HepG2 (cell line): ENCODE measurements at regions not wholly inside any gene's neighbourhood (a gene's known extent, or its start where the extent isn't known, plus 50 kb on each side); places are given as distances from the start of the nearest gene placed in this dataset.

Experiments
- ATAC-seq: fragments of 200-7000 bp; cut with Tn5 transposase; 3 replicates; pipeline ENCODE4 v1.9.1; 2020; ENCODE audit warnings: mild to moderate bottlenecking, moderate library complexity
- BruUV-seq: library from RNA; stranded (reverse); fragments of 400-500 nt; replicated peaks from 2 replicates; lab custom pipeline; 2021; lab: Mats Ljungman, UMichigan
- CTCF ChIA-PET: fragments of 300-600 bp; formaldehyde crosslinking; extraction: SDS; loops from one replicate; lab custom pipeline; 2021; ENCODE audit warnings: low total read pairs, inconsistent platforms, low intra/inter-chr PET ratio; lab: Yijun Ruan, JAX
- POLR2A ChIA-PET: fragments of 350-600 bp; sonication (Branson Sonifier 250); formaldehyde crosslinking; loops from one replicate; lab custom pipeline; 2020; ENCODE audit warnings: antibody characterized with exemption, inconsistent platforms; lab: Yijun Ruan, JAX
- DNase-seq: peaks from one replicate; pipeline ENCODE4 v3.0.0-alpha.2; 2015; ENCODE audit warnings: low spot score
- FAIRE-seq: peaks from 3 replicates; lab custom pipeline; 2011; peaks lifted over from hg19 to GRCh38; lab: Jason Lieb, UNC
- H2AFZ ChIP-seq: one replicate; pipeline ENCODE4 v1.6.1; 2011; ENCODE audit warnings: low read length, inconsistent platforms
- H3K27ac ChIP-seq: fragments of 300-600 bp; 3 replicates; pipeline ENCODE4 v1.8.0; 2011; ENCODE audit warnings: mixed run types, mild to moderate bottlenecking, mixed read lengths, low read length, inconsistent platforms; ENCODE audit not compliant: insufficient read depth; ENCODE audit errors: extremely low read length
- H3K27me3 ChIP-seq, 2 experiments: fragments of 200-600 bp in 1 of 2; 2 replicates in 1 of 2; 3 replicates in 1 of 2; pipeline versions ENCODE4 v1.6.0 to v1.8.0; 2011; ENCODE audit warnings: low read length in 2 of 2, mild to moderate bottlenecking in 2 of 2, moderate library complexity in 2 of 2, inconsistent platforms in 1 of 2; ENCODE audit not compliant: insufficient read depth in 2 of 2, control insufficient read depth in 1 of 2
- H3K36me3 ChIP-seq, 2 experiments: fragments of 200-600 bp in 1 of 2; replicated peaks in 1 of 2; 2 replicates in 1 of 2; 3 replicates in 1 of 2; pipeline versions ENCODE4 v1.5.1 to v1.8.0; 2011; ENCODE audit warnings: low read length in 2 of 2, inconsistent platforms in 1 of 2; ENCODE audit not compliant: insufficient read depth in 2 of 2, control insufficient read depth in 1 of 2
- H3K4me1 ChIP-seq: 2 replicates; pipeline ENCODE4 v1.5.1; 2012; ENCODE audit warnings: low read length, inconsistent platforms; ENCODE audit not compliant: insufficient read depth
- H3K4me2 ChIP-seq: 2 replicates; pipeline ENCODE4 v1.6.0; 2011; ENCODE audit warnings: low read depth, low read length, inconsistent platforms
- H3K4me3 ChIP-seq, 3 experiments: fragments of 200-600 bp in 1 of 3; sonication (generic), shearing (Covaris generic) in 1 of 3; replicated peaks in 1 of 3; 2 replicates each; pipeline ENCODE4 v1.5.1; 2011 to 2016; ENCODE audit warnings: low read length in 3 of 3, inconsistent platforms in 2 of 3, low read depth in 2 of 3, mild to moderate bottlenecking in 2 of 3, control low read depth in 1 of 3, mixed read lengths in 1 of 3; ENCODE audit not compliant: insufficient read depth in 1 of 3
- H3K79me2 ChIP-seq: one replicate; pipeline ENCODE4 v1.6.1; 2011; ENCODE audit warnings: low read length, inconsistent platforms; ENCODE audit not compliant: insufficient read depth
- H3K9ac ChIP-seq: 2 replicates; pipeline ENCODE4 v1.6.0; 2011; ENCODE audit warnings: mild to moderate bottlenecking, low read depth, low read length, inconsistent platforms; ENCODE audit not compliant: insufficient read depth
- H3K9me3 ChIP-seq: 2 replicates; pipeline ENCODE4 v1.5.1; 2012; ENCODE audit warnings: mild to moderate bottlenecking, low read length
- H4K20me1 ChIP-seq: 2 replicates; pipeline ENCODE4 v1.6.0; 2011; ENCODE audit warnings: inconsistent platforms, mild to moderate bottlenecking, low read length, moderate library complexity; ENCODE audit not compliant: insufficient read depth
- ETV6 ChIP-seq: sonication (generic); formaldehyde crosslinking; conservative IDR thresholded peaks from 2 replicates; pipeline ENCODE4 v1.4.0; 2020; ENCODE audit warnings: missing genetic modification reagents
- GATAD1 ChIP-seq: IDR thresholded peaks from 2 replicates; pipeline ENCODE4 v1.6.1; 2016; ENCODE audit warnings: missing genetic modification reagents, missing compliant biosample characterization
- HMGXB3 ChIP-seq: sonication (generic); formaldehyde crosslinking; IDR thresholded peaks from 2 replicates; pipeline ENCODE4 v1.4.0; 2020; ENCODE audit warnings: missing genetic modification reagents, borderline replicate concordance
- MAF1 ChIP-seq: sonication (generic); formaldehyde crosslinking; IDR thresholded peaks from 2 replicates; pipeline ENCODE4 v1.5.0; 2020; ENCODE audit warnings: missing genetic modification reagents, borderline replicate concordance
- RCOR2 ChIP-seq: IDR thresholded peaks from 2 replicates; pipeline ENCODE4 v1.6.1; 2016; ENCODE audit warnings: missing biosample characterization, missing genetic modification reagents
- TRAFD1 ChIP-seq: sonication (generic); formaldehyde crosslinking; IDR thresholded peaks from 2 replicates; pipeline ENCODE4 v1.5.1; 2020; ENCODE audit warnings: missing genetic modification reagents, mild to moderate bottlenecking, borderline replicate concordance
- UBTF ChIP-seq: sonication (generic); formaldehyde crosslinking; IDR thresholded peaks from 2 replicates; pipeline ENCODE4 v1.4.0; 2020; ENCODE audit warnings: mild to moderate bottlenecking, missing genetic modification reagents
- ZNF275 ChIP-seq: sonication (generic); formaldehyde crosslinking; IDR thresholded peaks from 2 replicates; pipeline ENCODE4 v1.8.0; 2022; ENCODE audit warnings: missing genetic modification reagents, mild to moderate bottlenecking, inconsistent platforms, borderline replicate concordance
- ZNF629 ChIP-seq: sonication (generic); formaldehyde crosslinking; conservative IDR thresholded peaks from 2 replicates; pipeline ENCODE4 v1.5.0; 2020; ENCODE audit warnings: missing genetic modification reagents
- WGBS: methylation state at CpG from one replicate; pipeline ENCODE4 v1.1.6; 2017; ENCODE audit warnings: low lambda C conversion rate; 5-methylcytosine and 5-hydroxymethylcytosine counted together
- in situ Hi-C: cut with HindIII; loops from 2 replicates; pipeline ENCODE4 v1.10.0; 2017; ENCODE audit warnings: low pct_unique_long_range_greater_than_20kb; ENCODE audit not compliant: extremely low pct_ligation_motif_present
- intact Hi-C: fragments of 100-400 bp; cut with micrococcal nuclease; formaldehyde crosslinking; loops from one replicate; pipeline ENCODE4 v1.10.0; 2022; ENCODE audit not compliant: unreplicated experiment
- TF ChIP-seq, protein P1 (sequence below): sonication (generic); formaldehyde crosslinking; IDR thresholded peaks from 2 replicates; pipeline ENCODE4 v1.5.1; 2020; ENCODE audit warnings: missing genetic modification reagents, mild to moderate bottlenecking, borderline replicate concordance

DNA sequence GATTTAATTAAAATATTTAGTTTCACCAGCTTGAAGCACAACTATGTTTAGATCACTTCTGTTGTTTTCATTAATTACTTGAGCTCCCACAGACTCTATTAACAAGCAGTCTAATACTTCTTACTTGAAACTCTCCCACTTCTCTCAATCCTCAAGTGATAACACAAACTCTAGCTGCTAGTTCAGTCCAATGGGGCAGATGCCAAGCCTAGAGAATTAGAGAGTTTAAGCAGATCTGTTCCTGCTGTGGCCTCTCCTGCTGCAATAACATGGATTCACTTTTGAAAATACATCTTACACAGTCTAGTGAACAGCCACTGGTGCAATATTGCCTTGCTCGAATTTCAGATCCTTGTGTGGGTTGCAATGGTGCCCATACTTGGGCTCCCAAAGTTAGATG lies 566.4 kb upstream of the SGO1 start (continued):
- no peak for TF ChIP-seq TRAFD1 (CRISPR knock-in tag)
- no peak for TF ChIP-seq HMGXB3 (CRISPR knock-in tag)
- no peak for TF ChIP-seq MAF1 (CRISPR knock-in tag)
- TF ChIP-seq, protein P1, sequence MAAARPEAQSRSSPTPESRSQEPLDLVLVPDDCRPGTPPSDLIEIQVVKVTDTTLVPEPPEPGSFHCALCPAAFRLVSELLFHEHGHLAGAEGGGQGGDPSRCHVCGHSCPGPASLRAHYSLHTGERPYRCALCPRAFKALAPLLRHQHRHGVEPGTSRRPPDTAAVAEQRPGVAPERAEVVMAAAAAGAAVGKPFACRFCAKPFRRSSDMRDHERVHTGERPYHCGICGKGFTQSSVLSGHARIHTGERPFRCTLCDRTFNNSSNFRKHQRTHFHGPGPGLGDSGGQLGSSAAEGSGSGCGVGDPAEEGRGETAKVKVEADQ (CRISPR knock-in tag), result no peak
- no peak for TF ChIP-seq RCOR2 (CRISPR knock-in tag)
- TF ChIP-seq, all 625 proteins: peak for 0

- Histone ChIP-seq H3K9ac (no peak overlapping the region), H4K20me1 (no peaks in the 10 kb centered on the region), H3K4me2 (no peak overlapping the region), H3K4me1 (no peaks in the 10 kb centered on the region), H3K79me2 (no peaks in the 10 kb centered on the region), H2AFZ (no peak overlapping the region), H3K4me3 (no peak overlapping the region), H3K27me3 (no peaks in the 10 kb centered on the region), H3K9me3 (peaks cover 88% of the 10 kb centered on the region), H3K27ac (no peak overlapping the region), H3K36me3 (no peaks in the 10 kb centered on the region)
- no TSS peak for BruUV-seq
- DNase-seq (no peak), ATAC-seq (no peak), FAIRE-seq (no peak)
- 5% methylated on average over 4 of the region's 4 CpGs for WGBS
- in situ Hi-C loops (no loop called here), intact Hi-C loops (no loop called here)
- POLR2A ChIA-PET, result no interaction called here
- CTCF ChIA-PET, result no interaction called here
- TF ChIP-seq ZNF275 (CRISPR knock-in tag) (no peak), GATAD1 (CRISPR knock-in tag) (no peak), UBTF (CRISPR knock-in tag) (no peak), ETV6 (CRISPR knock-in tag) (no peak), ZNF629 (no peak)
These were observed 565.3 kb upstream of the SGO1 start for GRCh38 chr3:20751296-20751695.
